K562 (cell line): ENCODE measurements at regions not wholly inside any gene's neighbourhood (a gene's known extent, or its start where the extent isn't known, plus 50 kb on each side); places are given as distances from the start of the nearest gene placed in this dataset.

Experiments
- ATAC-seq: fragments of 200-7000 bp; cut with Tn5 transposase; 3 replicates; pipeline ENCODE4 v1.9.1; 2020; ENCODE audit warnings: moderate library complexity
- BruUV-seq: library from RNA; stranded (reverse); fragments of 400-500 nt; replicated peaks from 2 replicates; lab custom pipeline; 2021; lab: Mats Ljungman, UMichigan
- CTCF ChIA-PET: fragments of 300-600 bp; formaldehyde crosslinking; extraction: SDS; loops from one replicate; lab custom pipeline; 2021; ENCODE audit warnings: low intra/inter-chr PET ratio; lab: Yijun Ruan, JAX
- POLR2A ChIA-PET: fragments of 300-600, 350-650 bp; sonication (Branson Sonifier 250); formaldehyde crosslinking; extraction: SDS; loops from one replicate; lab custom pipeline; 2021; ENCODE audit warnings: antibody characterized with exemption, inconsistent platforms; lab: Yijun Ruan, JAX
- DNase-seq, 4 experiments: peaks; one replicate each; pipeline versions ENCODE4 v3.0.0 to v3.0.0-alpha.2; 2011 to 2018; ENCODE audit warnings: low spot score in 3 of 4, mixed read lengths in 3 of 4; ENCODE audit errors: extremely low read depth in 1 of 4
- FAIRE-seq: peaks from 2 replicates; lab custom pipeline; 2011; peaks lifted over from hg19 to GRCh38; lab: Jason Lieb, UNC
- H2AFZ ChIP-seq: 2 replicates; pipeline ENCODE4 v1.6.0; 2011; ENCODE audit warnings: low read depth, low read length, control low read depth, inconsistent platforms
- H3K27ac ChIP-seq: fragments of 200-600 bp; 3 replicates; pipeline ENCODE4 v1.8.0; 2011; ENCODE audit warnings: low read depth, mild to moderate bottlenecking, control low read depth, inconsistent platforms, low read length, moderate library complexity, mixed read lengths; ENCODE audit errors: extremely low read depth
- H3K27me3 ChIP-seq, 2 experiments: fragments of 300-600 bp in 1 of 2; 2 replicates in 1 of 2; 3 replicates in 1 of 2; pipeline versions ENCODE4 v1.6.0 to v1.8.0; 2011; ENCODE audit warnings: inconsistent platforms in 2 of 2, low read length in 2 of 2, mild to moderate bottlenecking in 1 of 2, mixed read lengths in 1 of 2, moderate library complexity in 1 of 2; ENCODE audit not compliant: control insufficient read depth in 2 of 2, insufficient read depth in 2 of 2
- H3K36me3 ChIP-seq: fragments of 300-600 bp; 3 replicates; pipeline ENCODE4 v1.8.0; 2011; ENCODE audit warnings: mild to moderate bottlenecking, low read length, inconsistent platforms; ENCODE audit not compliant: control insufficient read depth, insufficient read depth
- H3K4me1 ChIP-seq, 2 experiments: fragments of 200-600 bp in 1 of 2; replicated peaks in 1 of 2; 2 replicates in 1 of 2; 3 replicates in 1 of 2; pipeline versions ENCODE4 v1.5.1 to v1.8.0; 2011; ENCODE audit warnings: inconsistent platforms in 2 of 2, low read length in 2 of 2, mild to moderate bottlenecking in 1 of 2, mixed read lengths in 1 of 2, moderate library complexity in 1 of 2; ENCODE audit not compliant: control insufficient read depth in 2 of 2, insufficient read depth in 2 of 2
- H3K4me2 ChIP-seq: 2 replicates; pipeline ENCODE4 v1.6.1; 2011; ENCODE audit warnings: low read length, control low read depth, inconsistent platforms, mixed read lengths; ENCODE audit not compliant: insufficient read depth
- H3K4me3 ChIP-seq: fragments of 200-600 bp; sonication (generic), shearing (Covaris generic); 2 replicates; pipeline ENCODE4 v1.5.1; 2016; ENCODE audit warnings: control low read depth, inconsistent platforms
- H3K79me2 ChIP-seq: fragments of 200-600 bp; 3 replicates; pipeline ENCODE4 v1.8.0; 2011; ENCODE audit warnings: low read length, inconsistent platforms; ENCODE audit not compliant: control insufficient read depth, insufficient read depth
- H3K9ac ChIP-seq, 2 experiments: 2 replicates each; pipeline versions ENCODE4 v1.6.0 to v1.6.1; 2011; ENCODE audit warnings: low read depth in 2 of 2, low read length in 2 of 2, control low read depth in 1 of 2, inconsistent platforms in 1 of 2, mild to moderate bottlenecking in 1 of 2, mixed read lengths in 1 of 2; ENCODE audit not compliant: insufficient read depth in 1 of 2
- H3K9me1 ChIP-seq: one replicate; pipeline ENCODE4 v1.6.0; 2011; ENCODE audit warnings: inconsistent platforms, mild to moderate bottlenecking, low read length, moderate library complexity; ENCODE audit not compliant: control insufficient read depth, insufficient read depth
- H3K9me3 ChIP-seq: replicated peaks from 2 replicates; pipeline ENCODE4 v1.5.1; 2011; ENCODE audit warnings: low read depth, low read length, inconsistent platforms; ENCODE audit not compliant: control insufficient read depth, insufficient read depth
- H4K20me1 ChIP-seq: replicated peaks from 2 replicates; pipeline ENCODE4 v1.6.1; 2011; ENCODE audit warnings: low read length, inconsistent platforms, mixed read lengths; ENCODE audit not compliant: control insufficient read depth, insufficient read depth
- E2F8 ChIP-seq: fragments of 450-650 bp; IDR thresholded peaks from 2 replicates; pipeline ENCODE4 v1.7.1; 2018; ENCODE audit warnings: mild to moderate bottlenecking, low read depth; ENCODE audit not compliant: partially characterized antibody
- JUND ChIP-seq, 2 experiments: IDR thresholded peaks; 2 replicates in 1 of 2; 3 replicates in 1 of 2; pipeline ENCODE4 v1.6.1; 2011; ENCODE audit warnings: borderline replicate concordance in 2 of 2, low read depth in 2 of 2, low read length in 2 of 2, improper control_type of control experiment in 1 of 2, missing biosample characterization in 1 of 2, missing genetic modification characterization in 1 of 2, missing genetic modification reagents in 1 of 2
- NCOA2 ChIP-seq, 2 experiments: fragments of 450-650 bp; IDR thresholded peaks; 2 replicates each; pipeline ENCODE4 v1.6.1; 2018; ENCODE audit warnings: mild to moderate bottlenecking in 2 of 2, moderate library complexity in 1 of 2; ENCODE audit not compliant: partially characterized antibody in 2 of 2
- ZBTB11 ChIP-seq, 3 experiments: fragments of 200-800 bp in 1 of 3; fragments of 250-450 bp in 1 of 3; fragments of 450-650 bp in 1 of 3; sonication (Bioruptor Pico) in 1 of 3; sonication (Bioruptor generic) in 1 of 3; formaldehyde crosslinking in 1 of 3; IDR thresholded peaks; 2 replicates each; pipeline versions ENCODE4 v1.6.1 to v1.8.0; 2016 to 2022; ENCODE audit warnings: mild to moderate bottlenecking in 2 of 3, missing genetic modification characterization in 2 of 3, missing compliant biosample characterization in 1 of 3, moderate library complexity in 1 of 3
- WGBS: fragments of 100-300 bp; shearing (Covaris generic); methylation state at CpG from one replicate; pipeline ENCODE4 v1.1.6; 2016; ENCODE audit warnings: low coverage, mixed read lengths; ENCODE audit not compliant: insufficient coverage; ENCODE audit errors: missing lambda C conversion rate; 5-methylcytosine and 5-hydroxymethylcytosine counted together
- in situ Hi-C: fragments of 300-500 bp; cut with MboI; formaldehyde crosslinking; loops from 4 replicates; pipeline ENCODE4 v1.15.0; 2018; ENCODE audit warnings: inconsistent platforms, mixed read lengths
- intact Hi-C: fragments of 100-400 bp; cut with micrococcal nuclease; formaldehyde crosslinking; loops from 2 replicates; pipeline ENCODE4 v1.14.2; 2022
- TF ChIP-seq, protein P1 (sequence below): fragments of 200-800 bp; sonication (Bioruptor generic); IDR thresholded peaks from 2 replicates; pipeline ENCODE4 v1.6.1; 2017; ENCODE audit warnings: missing genetic modification characterization, missing compliant biosample characterization
- TF ChIP-seq, protein P2 (sequence below): fragments of 250-450 bp; sonication (Bioruptor Pico); IDR thresholded peaks from 2 replicates; pipeline ENCODE4 v1.5.0; 2021

DNA sequence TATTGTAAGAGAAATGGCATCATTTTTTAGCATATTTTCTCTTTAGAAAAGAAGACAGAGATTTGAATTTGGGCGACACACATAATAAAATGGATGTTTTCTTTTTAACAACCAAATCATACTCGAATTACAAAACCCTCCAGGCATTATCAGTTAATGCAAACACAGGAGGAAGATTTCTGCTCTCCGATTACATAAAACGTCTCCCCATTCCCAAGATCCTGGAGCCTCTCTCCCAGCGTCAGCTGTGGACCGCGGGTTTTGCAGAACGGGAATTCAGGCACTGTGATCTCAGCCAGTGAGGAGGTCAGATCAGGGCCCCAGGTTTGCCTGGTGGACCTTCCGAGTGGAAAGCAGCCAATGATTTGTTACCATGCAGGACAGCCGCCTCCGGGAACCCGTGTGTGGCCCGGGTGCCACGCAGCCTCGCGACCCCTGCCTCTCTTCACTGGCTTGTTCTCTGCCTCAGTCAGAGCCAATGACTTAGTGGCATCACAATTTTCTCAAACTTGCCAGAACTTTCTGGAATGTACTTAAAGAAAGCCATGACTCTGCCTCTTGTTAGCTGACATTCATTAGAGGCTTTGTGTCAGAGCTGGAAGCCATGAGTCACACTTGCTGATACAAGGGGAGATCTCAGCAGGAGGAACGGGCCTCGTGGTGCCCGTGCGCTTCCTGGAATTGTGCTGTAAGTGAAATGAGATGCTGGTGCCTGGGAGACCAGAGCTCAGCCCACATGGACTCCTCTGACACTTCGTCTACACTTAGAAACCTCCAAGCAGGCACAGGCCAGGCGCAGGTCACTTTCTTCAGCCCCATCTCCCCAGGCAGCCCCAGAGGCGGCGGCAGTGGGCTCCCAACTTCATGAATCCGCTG lies 246.1 kb downstream of the KLF6 start:
- DNase-seq: peak in 2 of 4 experiments; percentile 23 to 57
- ATAC-seq: peak; percentile 53
- no peak for FAIRE-seq
- peaks cover 5% of the 10 kb centered on the region in 2 experiments; a peak in 4 of 5 replicates for H3K4me1 ChIP-seq
- peak overlapping the region; percentile 31; the same call in 1 of the 2 replicates for H3K4me2 ChIP-seq
- H3K36me3 ChIP-seq: no peaks in the 10 kb centered on the region
- H3K27me3 ChIP-seq: peaks cover 4 to 18% of the 10 kb centered on the region in 2 experiments; a peak in 4 of 5 replicates
- H3K79me2 ChIP-seq: no peaks in the 10 kb centered on the region
- in situ Hi-C loops (no loop called here), intact Hi-C loops (no loop called here)
- no peak overlapping the region for H3K4me3 ChIP-seq
- H3K9me3 ChIP-seq: no peaks in the 10 kb centered on the region
- H4K20me1 ChIP-seq: no peaks in the 10 kb centered on the region
- WGBS: 38% methylated on average over 23 of the region's 25 CpGs
- H2AFZ ChIP-seq: peak overlapping the region; percentile 43; the same call in 1 of the 2 replicates
- peak overlapping the region in 1 of 2 experiments; percentile 14; a peak in 1 of 4 replicates for H3K9ac ChIP-seq
- CTCF ChIA-PET: no interaction called here
- no TSS peak for BruUV-seq
- POLR2A ChIA-PET: interaction anchor here (0.9 kb wide), 1 partner anchor 9 kb away, joined by 3 read pairs; no protein-coding TSS in a partner anchor
- no peak overlapping the region; the same call in 2 of the 3 replicates for H3K27ac ChIP-seq
- H3K9me1 ChIP-seq: no peaks in the 10 kb centered on the region
- TF ChIP-seq NCOA2 (IDR thresholded peaks at IDR 0.05; ENCODE audit: partially characterized antibody in 2 of 2) (no peak), ZBTB11 (CRISPR knock-in tag; IDR thresholded peaks at IDR 0.05) (no peak), JUND (IDR thresholded peaks at IDR 0.05; ENCODE audit: borderline replicate concordance, low read depth, low read length) (peak; percentile 82; the same call in 1 of the 2 replicates), JUND (tag; IDR thresholded peaks at IDR 0.05; ENCODE audit: borderline replicate concordance, low read depth, low read length) (peak; percentile 72; the same call in 1 of the 3 replicates), E2F8 (no peak)
- TF ChIP-seq, protein P1, sequence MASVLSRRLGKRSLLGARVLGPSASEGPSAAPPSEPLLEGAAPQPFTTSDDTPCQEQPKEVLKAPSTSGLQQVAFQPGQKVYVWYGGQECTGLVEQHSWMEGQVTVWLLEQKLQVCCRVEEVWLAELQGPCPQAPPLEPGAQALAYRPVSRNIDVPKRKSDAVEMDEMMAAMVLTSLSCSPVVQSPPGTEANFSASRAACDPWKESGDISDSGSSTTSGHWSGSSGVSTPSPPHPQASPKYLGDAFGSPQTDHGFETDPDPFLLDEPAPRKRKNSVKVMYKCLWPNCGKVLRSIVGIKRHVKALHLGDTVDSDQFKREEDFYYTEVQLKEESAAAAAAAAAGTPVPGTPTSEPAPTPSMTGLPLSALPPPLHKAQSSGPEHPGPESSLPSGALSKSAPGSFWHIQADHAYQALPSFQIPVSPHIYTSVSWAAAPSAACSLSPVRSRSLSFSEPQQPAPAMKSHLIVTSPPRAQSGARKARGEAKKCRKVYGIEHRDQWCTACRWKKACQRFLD (CRISPR knock-in tag): peak; percentile 38; the same call in 1 of the 2 replicates
- TF ChIP-seq, protein P2, sequence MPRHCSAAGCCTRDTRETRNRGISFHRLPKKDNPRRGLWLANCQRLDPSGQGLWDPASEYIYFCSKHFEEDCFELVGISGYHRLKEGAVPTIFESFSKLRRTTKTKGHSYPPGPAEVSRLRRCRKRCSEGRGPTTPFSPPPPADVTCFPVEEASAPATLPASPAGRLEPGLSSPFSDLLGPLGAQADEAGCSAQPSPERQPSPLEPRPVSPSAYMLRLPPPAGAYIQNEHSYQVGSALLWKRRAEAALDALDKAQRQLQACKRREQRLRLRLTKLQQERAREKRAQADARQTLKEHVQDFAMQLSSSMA (CRISPR knock-in tag): no peak
